Kidney epithelial cell (primary cell): ENCODE measurements at regions not wholly inside any gene's neighbourhood (a gene's known extent, or its start where the extent isn't known, plus 50 kb on each side); places are given as distances from the start of the nearest gene placed in this dataset.

ENCODE experiments used
- DNase-seq: peaks from one replicate; pipeline ENCODE4 v3.0.0-alpha.2; 2010; ENCODE audit warnings: low read depth
- H3K27me3 ChIP-seq: 2 replicates; pipeline ENCODE4 v1.6.0; 2011; ENCODE audit warnings: low read length; ENCODE audit not compliant: control insufficient read depth, insufficient read depth
- H3K36me3 ChIP-seq: 2 replicates; pipeline ENCODE4 v1.5.1; 2011; ENCODE audit warnings: low read length; ENCODE audit not compliant: control insufficient read depth, insufficient read depth
- H3K4me3 ChIP-seq: 2 replicates; pipeline ENCODE4 v1.5.1; 2011; ENCODE audit warnings: low read depth, mild to moderate bottlenecking, control low read depth, low read length
- CTCF ChIP-seq: IDR thresholded peaks from 2 replicates; pipeline ENCODE4 v1.5.1; 2011; ENCODE audit warnings: mild to moderate bottlenecking, moderate library complexity, low read length, control low read depth, inconsistent platforms; ENCODE audit not compliant: insufficient read depth, poor library complexity, severe bottlenecking

DNA sequence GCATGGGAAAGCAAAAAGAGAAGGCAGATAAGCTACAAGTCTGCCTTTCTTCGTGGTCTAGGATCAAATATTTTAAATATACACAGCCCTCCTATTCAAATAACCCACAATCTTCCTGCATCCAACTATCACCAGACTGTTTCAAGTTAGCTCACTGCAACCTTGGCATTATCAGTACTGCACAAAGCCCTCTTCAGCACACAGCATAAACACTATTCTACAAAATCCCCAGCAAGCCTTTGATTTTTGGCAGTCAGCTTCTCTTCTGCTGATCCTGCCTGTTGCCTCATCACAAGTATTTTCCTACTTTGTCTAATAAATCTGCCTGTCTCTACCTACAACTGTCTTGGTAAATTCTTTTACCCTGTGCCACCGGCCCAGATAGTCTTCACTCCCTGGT, 142.9 kb downstream of the COX7C start:
- Histone ChIP-seq H3K4me3 (no peak overlapping the region), H3K36me3 (no peaks in the 10 kb centered on the region), H3K27me3 (no peaks in the 10 kb centered on the region)
- no peak for TF ChIP-seq CTCF
- no peak for DNase-seq

DNA sequence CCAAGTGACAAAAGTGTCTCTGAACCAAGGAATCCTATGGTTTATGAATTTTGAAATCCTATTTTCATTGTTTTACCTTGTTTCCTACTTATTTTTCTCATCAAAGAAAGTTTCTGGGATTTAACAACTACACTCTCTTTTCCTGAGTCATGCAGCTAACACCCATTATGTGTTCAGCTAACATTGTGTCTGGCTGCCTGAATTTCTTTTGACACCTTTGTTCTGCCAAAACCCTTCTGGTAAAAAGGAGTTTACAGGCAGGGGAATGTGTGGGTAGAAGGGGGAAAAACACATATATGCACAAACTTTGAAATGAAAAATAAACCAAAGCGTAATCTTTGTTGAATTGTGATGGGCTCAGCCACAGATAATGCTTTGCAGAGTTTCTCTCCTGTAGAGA, 146.2 kb downstream of the COX7C start:
- Histone ChIP-seq H3K27me3 (no peaks in the 10 kb centered on the region), H3K36me3 (no peaks in the 10 kb centered on the region), H3K4me3 (no peak overlapping the region)
- DNase-seq, result no peak
- no peak for TF ChIP-seq CTCF

- H3K36me3 ChIP-seq, result no peaks in the 10 kb centered on the region
- TF ChIP-seq CTCF, result no peak
Observed at GRCh38 chr5:86765778-86766502, 148.2 kb downstream of the COX7C start.

GRCh38 chr5:86768699-86769202, 151.0 kb downstream of the COX7C start:
- DNase-seq, result no peak
- H3K27me3 ChIP-seq, result no peaks in the 10 kb centered on the region
- no peaks in the 10 kb centered on the region for H3K36me3 ChIP-seq
- no peak for TF ChIP-seq CTCF
- no peak overlapping the region for H3K4me3 ChIP-seq

More at GRCh38 chr5:86765778-86766502, 148.2 kb downstream of the COX7C start:
- Histone ChIP-seq H3K4me3 (no peak overlapping the region), H3K27me3 (no peaks in the 10 kb centered on the region)
- DNase-seq, result no peak

DNA sequence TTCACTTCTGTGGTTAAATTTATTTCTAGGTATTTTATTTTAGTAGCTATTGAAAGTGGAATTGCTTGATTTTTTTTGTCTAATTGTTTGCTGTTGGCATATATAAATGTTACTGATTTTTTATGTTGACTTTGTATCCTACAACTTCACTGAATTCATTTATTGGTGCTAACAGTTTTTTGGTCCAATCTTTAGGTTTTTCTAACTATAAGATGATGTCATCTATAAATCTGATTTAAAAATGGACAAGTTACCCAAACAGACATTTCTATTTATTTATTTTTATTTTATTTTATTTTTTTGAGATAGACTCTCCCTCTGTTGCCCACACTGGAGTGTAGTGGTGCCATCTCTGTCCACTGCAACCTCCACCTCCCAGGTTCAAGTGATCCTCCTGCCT, 162.3 kb downstream of the COX7C start:
- no peak overlapping the region for H3K4me3 ChIP-seq
- no peaks in the 10 kb centered on the region for H3K27me3 ChIP-seq
- no peak for TF ChIP-seq CTCF
- H3K36me3 ChIP-seq, result no peaks in the 10 kb centered on the region
- DNase-seq, result no peak

GRCh38 chr5:86786955-86787354, 169.2 kb downstream of the COX7C start:
- no peak for TF ChIP-seq CTCF
- H3K27me3 ChIP-seq, result no peaks in the 10 kb centered on the region
- no peaks in the 10 kb centered on the region for H3K36me3 ChIP-seq
- DNase-seq, result no peak
- H3K4me3 ChIP-seq, result no peak overlapping the region
